Lung (tissue), 11 donors: ENCODE measurements at regions not wholly inside any gene's neighbourhood (a gene's known extent, or its start where the extent isn't known, plus 50 kb on each side); places are given as distances from the start of the nearest gene placed in this dataset.

Experiments
- ATAC-seq: fragments of 200-7000 bp; cut with Tn5 transposase; one replicate; pipeline ENCODE4 v1.9.1; 2020; ENCODE audit warnings: moderate number of reproducible peaks; ENCODE audit not compliant: insufficient read depth, low FRiP score
- DNase-seq, 3 donors: peaks; one replicate each; pipeline ENCODE4 v3.0.0-alpha.2; 2013 to 2017
- H3K27ac ChIP-seq, 2 donors: one replicate each; pipeline ENCODE4 v1.5.1; 2013; ENCODE audit warnings: mild to moderate bottlenecking in 2 of 2, moderate library complexity in 2 of 2, control low read depth in 1 of 2, inconsistent platforms in 1 of 2, low read depth in 1 of 2, low read length in 1 of 2
- H3K27me3 ChIP-seq, 3 donors: one replicate each; pipeline ENCODE4 v1.5.1; 2013; ENCODE audit warnings: low read length in 2 of 3; ENCODE audit not compliant: control insufficient read depth in 3 of 3, insufficient read depth in 3 of 3
- H3K36me3 ChIP-seq, 4 donors: one replicate each; pipeline ENCODE4 v1.5.1; 2013; ENCODE audit warnings: low read length in 4 of 4, mild to moderate bottlenecking in 1 of 4, moderate library complexity in 1 of 4; ENCODE audit not compliant: control insufficient read depth in 4 of 4, insufficient read depth in 4 of 4
- H3K4me1 ChIP-seq, 5 donors: one replicate each; pipeline ENCODE4 v1.5.1; 2013; ENCODE audit warnings: low read length in 5 of 5, mild to moderate bottlenecking in 2 of 5, moderate library complexity in 1 of 5; ENCODE audit not compliant: control insufficient read depth in 5 of 5, insufficient read depth in 5 of 5
- H3K4me3 ChIP-seq: one replicate; pipeline ENCODE4 v1.5.1; 2013; ENCODE audit warnings: mild to moderate bottlenecking, control low read depth, moderate library complexity
- H3K9ac ChIP-seq, 2 donors: one replicate each; pipeline ENCODE4 v1.5.1; 2013; ENCODE audit warnings: low read length in 2 of 2, control low read depth in 1 of 2; ENCODE audit not compliant: insufficient read depth in 1 of 2
- H3K9me3 ChIP-seq, 4 donors: one replicate each; pipeline ENCODE4 v1.5.1; 2013; ENCODE audit warnings: low read length in 3 of 4, mild to moderate bottlenecking in 1 of 4, moderate library complexity in 1 of 4; ENCODE audit not compliant: control insufficient read depth in 4 of 4, insufficient read depth in 3 of 4
- CTCF ChIP-seq: IDR thresholded peaks from 2 replicates; pipeline ENCODE4 v1.5.1; 2012; ENCODE audit warnings: mild to moderate bottlenecking; ENCODE audit errors: control extremely low read depth, extremely low read depth
- WGBS, 2 donors: extraction: QIAGEN DNeasy Blood & Tissue Kit; methylation state at CpG; one replicate each; pipeline ENCODE4 v1.1.7; 2013; 5-methylcytosine and 5-hydroxymethylcytosine counted together
- donor health status: control.
- donor health status: control.
- donor health status: Bipolar disorder and iron deficiency.
- donor health status: healthy.
- donor health status: DM: yes; HTN: yes; CAD: no.

- DNase-seq (no peak), ATAC-seq (no peak)
- 73 to 90% methylated on average over 5 of the region's 5 CpGs for WGBS, 2 donors
- Histone ChIP-seq H3K9ac (no peak overlapping the region), H3K36me3 (no peaks in the 10 kb centered on the region), H3K9me3 (no peaks in the 10 kb centered on the region), H3K4me3 (no peak overlapping the region), H3K27me3 (no peaks in the 10 kb centered on the region), H3K27ac (no peak overlapping the region), H3K4me1 (peaks cover 0 to 9% (median 3%) of the 10 kb centered on the region in 5 donors)
- TF ChIP-seq CTCF, result no peak
Observed at GRCh38 chr4:148786699-148787098, 344.5 kb upstream of the NR3C2 start.

GRCh38 chr4:148782284-148782683 is 340.1 kb upstream of the NR3C2 start:
- Histone ChIP-seq H3K9ac (no peak overlapping the region), H3K36me3 (no peaks in the 10 kb centered on the region), H3K4me3 (no peak overlapping the region), H3K27ac (no peak overlapping the region), H3K9me3 (no peaks in the 10 kb centered on the region), H3K27me3 (no peaks in the 10 kb centered on the region), H3K4me1 (peaks cover 0 to 3% (median 0%) of the 10 kb centered on the region in 5 donors)
- no peak for DNase-seq
- TF ChIP-seq CTCF, result no peak
- 65 to 85% methylated on average over 4 of the region's 4 CpGs for WGBS, 2 donors
- ATAC-seq, result no peak

- no peak overlapping the region for H3K4me3 ChIP-seq
- DNase-seq (no peak), ATAC-seq (no peak)
- no peaks in the 10 kb centered on the region for H3K36me3 ChIP-seq
- no peaks in the 10 kb centered on the region for H3K9me3 ChIP-seq
- no peak for TF ChIP-seq CTCF
- H3K4me1 ChIP-seq, result peaks cover 0 to 3% (median 0%) of the 10 kb centered on the region in 5 donors
- no peak overlapping the region for H3K9ac ChIP-seq
- H3K27ac ChIP-seq, result no peak overlapping the region
- no peaks in the 10 kb centered on the region for H3K27me3 ChIP-seq
- WGBS, 2 donors, result 91 to 95% methylated on average over 3 of the region's 3 CpGs
Observed at GRCh38 chr4:148780426-148781005, 338.3 kb upstream of the NR3C2 start.

DNA sequence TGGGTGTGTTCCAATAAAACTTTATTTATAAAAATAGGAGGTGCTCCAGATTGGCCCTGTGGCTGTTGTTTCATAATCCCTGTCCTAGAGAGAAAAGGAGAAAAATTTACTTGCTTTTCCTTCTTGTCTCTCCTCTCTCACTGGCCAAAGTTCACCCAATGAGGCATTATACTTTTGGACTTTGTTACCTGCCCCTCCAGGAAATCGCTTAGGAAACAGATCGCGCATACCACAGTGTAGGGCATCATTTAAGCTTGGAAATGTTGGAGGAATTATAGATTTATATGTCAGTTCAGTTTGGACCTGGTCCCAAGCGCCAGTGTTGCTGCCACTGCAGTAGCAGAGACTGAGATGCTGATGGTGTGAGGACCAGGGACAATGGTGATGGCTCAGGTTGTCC is 337.6 kb upstream of the NR3C2 start:
- H3K27me3 ChIP-seq, result no peaks in the 10 kb centered on the region
- H3K4me3 ChIP-seq, result no peak overlapping the region
- H3K9ac ChIP-seq, result no peak overlapping the region
- DNase-seq, result no peak
- WGBS, 2 donors, result 95 to 98% methylated on average over 4 of the region's 4 CpGs
- TF ChIP-seq CTCF, result no peak
- no peaks in the 10 kb centered on the region for H3K36me3 ChIP-seq
- no peak for ATAC-seq
- H3K27ac ChIP-seq, result no peak overlapping the region
- no peaks in the 10 kb centered on the region for H3K9me3 ChIP-seq
- H3K4me1 ChIP-seq, result peaks cover 0 to 3% (median 0%) of the 10 kb centered on the region in 5 donors
